ENCODE measurements at regions not wholly inside any gene's neighbourhood (a gene's known extent, or its start where the extent isn't known, plus 50 kb on each side); places are given as distances from the start of the nearest gene placed in this dataset.

- no peaks in the 10 kb centered on the region for H3K9me3 Mint-ChIP-seq (ENCODE audit: unreplicated experiment)
- no peaks in the 10 kb centered on the region for H3K4me1 Mint-ChIP-seq (ENCODE audit: low read depth, unreplicated experiment)
- no peaks in the 10 kb centered on the region for H3K27me3 Mint-ChIP-seq (ENCODE audit: insufficient read depth, unreplicated experiment)
- no peaks in the 10 kb centered on the region for H3K27me3 ChIP-seq (replicated peaks; ENCODE audit: control insufficient read depth, insufficient read depth, low read length)
- no peaks in the 10 kb centered on the region for H3K4me1 ChIP-seq
- intact Hi-C loops (cut with micrococcal nuclease; ENCODE audit: unreplicated experiment), result no loop called here
- no TSS peak for BruUV-seq (replicated peaks)
- H3K4me3 ChIP-seq (ENCODE audit: low read depth, low read length), result no peak overlapping the region
- H3K27ac Mint-ChIP-seq (ENCODE audit: unreplicated experiment), result no peak overlapping the region
- no peaks in the 10 kb centered on the region for H3K36me3 ChIP-seq (ENCODE audit: control insufficient read depth, insufficient read depth, low read length)
- no peaks in the 10 kb centered on the region for H3K36me3 Mint-ChIP-seq (ENCODE audit: insufficient read depth, unreplicated experiment)
- no peak overlapping the region for H3K4me3 Mint-ChIP-seq (ENCODE audit: unreplicated experiment)
- ChIA-PET POLR2A (no interaction called here), CTCF (no interaction called here)
- H3K9me3 ChIP-seq, result no peaks in the 10 kb centered on the region
- TF ChIP-seq CTCF (IDR thresholded peaks at IDR 0.05; ENCODE audit: insufficient read depth in 1 of 2, low read depth in 1 of 2, low read length in 1 of 2, severe bottlenecking in 1 of 2, unreplicated experiment in 1 of 2), result no peak
- DNase-seq, result no peak
These were observed 559.3 kb upstream of the ARRDC4 start for GRCh38 chr15:97401195-97401594.

- H3K27ac Mint-ChIP-seq (ENCODE audit: unreplicated experiment), result no peak overlapping the region
- BruUV-seq (replicated peaks), result no TSS peak
- H3K9me3 ChIP-seq, result no peaks in the 10 kb centered on the region
These were observed 558.5 kb upstream of the ARRDC4 start for GRCh38 chr15:97401970-97402369.

GRCh38 chr15:97406841-97407240, 553.7 kb upstream of the ARRDC4 start:
- intact Hi-C loops (cut with micrococcal nuclease; ENCODE audit: unreplicated experiment), result no loop called here
- Mint-ChIP-seq H3K4me1 (ENCODE audit: low read depth, unreplicated experiment) (no peaks in the 10 kb centered on the region), H3K36me3 (ENCODE audit: insufficient read depth, unreplicated experiment) (no peaks in the 10 kb centered on the region), H3K27me3 (ENCODE audit: insufficient read depth, unreplicated experiment) (no peaks in the 10 kb centered on the region), H3K27ac (ENCODE audit: unreplicated experiment) (no peak overlapping the region), H3K4me3 (ENCODE audit: unreplicated experiment) (no peak overlapping the region), H3K9me3 (ENCODE audit: unreplicated experiment) (no peaks in the 10 kb centered on the region)
- Histone ChIP-seq H3K36me3 (ENCODE audit: control insufficient read depth, insufficient read depth, low read length) (no peaks in the 10 kb centered on the region), H3K27me3 (replicated peaks; ENCODE audit: control insufficient read depth, insufficient read depth, low read length) (no peaks in the 10 kb centered on the region), H3K9me3 (no peaks in the 10 kb centered on the region), H3K4me1 (no peaks in the 10 kb centered on the region), H3K4me3 (ENCODE audit: low read depth, low read length) (no peak overlapping the region)
- TF ChIP-seq CTCF (IDR thresholded peaks at IDR 0.05; ENCODE audit: insufficient read depth in 1 of 2, low read depth in 1 of 2, low read length in 1 of 2, severe bottlenecking in 1 of 2, unreplicated experiment in 1 of 2), result no peak
- ChIA-PET POLR2A (no interaction called here), CTCF (no interaction called here)
- no peak for DNase-seq
- BruUV-seq (replicated peaks), result no TSS peak

More at GRCh38 chr15:97401970-97402369, 558.5 kb upstream of the ARRDC4 start:
- no peaks in the 10 kb centered on the region for H3K27me3 Mint-ChIP-seq (ENCODE audit: insufficient read depth, unreplicated experiment)
- H3K36me3 ChIP-seq (ENCODE audit: control insufficient read depth, insufficient read depth, low read length), result no peaks in the 10 kb centered on the region
- H3K27me3 ChIP-seq (replicated peaks; ENCODE audit: control insufficient read depth, insufficient read depth, low read length), result no peaks in the 10 kb centered on the region
- intact Hi-C loops (cut with micrococcal nuclease; ENCODE audit: unreplicated experiment), result no loop called here
- H3K9me3 Mint-ChIP-seq (ENCODE audit: unreplicated experiment), result no peaks in the 10 kb centered on the region
- no peaks in the 10 kb centered on the region for H3K4me1 Mint-ChIP-seq (ENCODE audit: low read depth, unreplicated experiment)
- POLR2A ChIA-PET, result no interaction called here
- H3K36me3 Mint-ChIP-seq (ENCODE audit: insufficient read depth, unreplicated experiment), result no peaks in the 10 kb centered on the region
- no peak overlapping the region for H3K4me3 ChIP-seq (ENCODE audit: low read depth, low read length)
- no peaks in the 10 kb centered on the region for H3K4me1 ChIP-seq
- no peak for TF ChIP-seq CTCF (IDR thresholded peaks at IDR 0.05; ENCODE audit: insufficient read depth in 1 of 2, low read depth in 1 of 2, low read length in 1 of 2, severe bottlenecking in 1 of 2, unreplicated experiment in 1 of 2)
- CTCF ChIA-PET, result no interaction called here
- no peak for DNase-seq
- H3K4me3 Mint-ChIP-seq (ENCODE audit: unreplicated experiment), result no peak overlapping the region
